ENCODE measurements at regions not wholly inside any gene's neighbourhood (a gene's known extent, or its start where the extent isn't known, plus 50 kb on each side); places are given as distances from the start of the nearest gene placed in this dataset.
A peak's percentile ranks its signal among the peaks of the same experiment; 100 is the strongest.

- H3K36me3 Mint-ChIP-seq, result no peaks in the 10 kb centered on the region
- H3K27me3 Mint-ChIP-seq, result no peaks in the 10 kb centered on the region
- Histone ChIP-seq H3K27ac (ENCODE audit: low read length) (no peak overlapping the region), H3K4me3 (ENCODE audit: control insufficient read depth in 1 of 2, extremely low read depth in 1 of 2, low read length in 1 of 2) (no peak overlapping the region), H3K9me3 (no peaks in the 10 kb centered on the region), H3K27me3 (replicated peaks in 1 of 2; ENCODE audit: control insufficient read depth in 2 of 2, extremely low read depth in 1 of 2, insufficient read depth in 2 of 2, low read length in 1 of 2) (no peaks in the 10 kb centered on the region), H3K4me1 (ENCODE audit: control insufficient read depth in 1 of 2, extremely low read depth in 1 of 2, insufficient read depth in 2 of 2, low read length in 2 of 2) (peaks cover 0 to 4% of the 10 kb centered on the region in 2 experiments), H3K36me3 (ENCODE audit: control insufficient read depth in 2 of 2, extremely low read depth in 1 of 2, insufficient read depth in 1 of 2, low read length in 1 of 2) (no peaks in the 10 kb centered on the region)
- H3K4me3 Mint-ChIP-seq, result no peak overlapping the region
- H3K27ac Mint-ChIP-seq, result no peak overlapping the region
- peaks cover 5 to 7% (median 7%) of the 10 kb centered on the region in 3 donors for H3K4me1 Mint-ChIP-seq
- ChIA-PET POLR2A (no interaction called here), CTCF (interaction anchor here (0.6 to 0.7 kb wide), 2 partner anchors 75 to 81 kb away, joined by 6 to 10 read pairs; no protein-coding TSS in a partner anchor)
- WGBS (ENCODE audit: insufficient coverage), result 25% methylated on average over 2 of the region's 2 CpGs
- DNase-seq (no peak), ATAC-seq (replicated peaks in 1 of 4) (no peak)
- H3K9me3 Mint-ChIP-seq, result no peaks in the 10 kb centered on the region
Measured at GRCh38 chr9:15361737-15362136, 54.7 kb upstream of the TTC39B start.

- Histone ChIP-seq H3K9me3 (no peaks in the 10 kb centered on the region), H3K4me1 (ENCODE audit: control insufficient read depth in 1 of 2, extremely low read depth in 1 of 2, insufficient read depth in 2 of 2, low read length in 2 of 2) (peaks cover 7 to 14% of the 10 kb centered on the region in 2 experiments), H3K27me3 (replicated peaks in 1 of 2; ENCODE audit: control insufficient read depth in 2 of 2, extremely low read depth in 1 of 2, insufficient read depth in 2 of 2, low read length in 1 of 2) (no peaks in the 10 kb centered on the region), H3K4me3 (ENCODE audit: control insufficient read depth in 1 of 2, extremely low read depth in 1 of 2, low read length in 1 of 2) (no peak overlapping the region), H3K36me3 (ENCODE audit: control insufficient read depth in 2 of 2, extremely low read depth in 1 of 2, insufficient read depth in 1 of 2, low read length in 1 of 2) (no peaks in the 10 kb centered on the region), H3K27ac (ENCODE audit: low read length) (no peak overlapping the region)
- POLR2A ChIA-PET, result interaction anchor here (0.6 to 0.7 kb wide), 4 partner anchors 58 to 254 kb away, joined by 3 to 10 read pairs (median 6); no protein-coding TSS in a partner anchor
- CTCF ChIA-PET, result interaction anchor here (0.5 to 0.9 kb wide), 5 partner anchors 28 to 154 kb away, joined by 3 to 4 read pairs (median 4); partner anchors contain the start of gene PSIP1 (in 1 of the 2)
- peaks cover 20 to 33% (median 32%) of the 10 kb centered on the region in 3 donors for H3K4me1 Mint-ChIP-seq
- peak; percentile 69 to 91 (median 78) for ATAC-seq (replicated peaks in 1 of 4)
- 50% methylated on average over 1 of the region's 4 CpGs for WGBS (ENCODE audit: insufficient coverage)
- no peaks in the 10 kb centered on the region for H3K27me3 Mint-ChIP-seq
- H3K36me3 Mint-ChIP-seq, result no peaks in the 10 kb centered on the region
- no peak overlapping the region for H3K27ac Mint-ChIP-seq
- H3K9me3 Mint-ChIP-seq, result no peaks in the 10 kb centered on the region
- no peak overlapping the region for H3K4me3 Mint-ChIP-seq
- DNase-seq, result peak in 29 of 35 experiments; percentile 3 to 64 (median 21)
Measured at GRCh38 chr9:15357050-15357653, 50.1 kb upstream of the TTC39B start.
